SK-N-SH (cell line): ENCODE measurements at regions not wholly inside any gene's neighbourhood (a gene's known extent, or its start where the extent isn't known, plus 50 kb on each side); places are given as distances from the start of the nearest gene placed in this dataset.

Source experiments
- CTCF ChIA-PET: fragments of 300-600, 350-600 bp; formaldehyde crosslinking; extraction: SDS; loops from one replicate; lab custom pipeline; 2021; lab: Yijun Ruan, JAX
- POLR2A ChIA-PET: fragments of 350-600 bp; sonication (Branson Sonifier 250); formaldehyde crosslinking; extraction: SDS; loops from one replicate; lab custom pipeline; 2020; ENCODE audit warnings: antibody characterized with exemption, inconsistent platforms; lab: Yijun Ruan, JAX
- DNase-seq: peaks from one replicate; pipeline ENCODE4 v3.0.0; 2012
- H2AFZ ChIP-seq: fragments of 200-600 bp; sonication (generic); 2 replicates; pipeline ENCODE4 v1.8.1; 2016; ENCODE audit warnings: antibody characterized with exemption, mild to moderate bottlenecking, low read depth
- H3F3A ChIP-seq: fragments of 200-600 bp; sonication (generic); replicated peaks from 2 replicates; pipeline ENCODE3; 2016; ENCODE audit warnings: antibody characterized with exemption, mild to moderate bottlenecking; ENCODE audit not compliant: insufficient read depth
- H3K27ac ChIP-seq, 2 experiments: fragments of 200-500 bp in 1 of 2; fragments of 200-600 bp in 1 of 2; sonication (Bioruptor generic) in 1 of 2; sonication (generic), shearing (Covaris generic) in 1 of 2; 2 replicates each; pipeline versions ENCODE4 v1.5.1 to v1.6.1; 2014 to 2016; ENCODE audit warnings: low read depth in 2 of 2, inconsistent platforms in 1 of 2, low read length in 1 of 2, mild to moderate bottlenecking in 1 of 2, mixed read lengths in 1 of 2
- H3K27me3 ChIP-seq: fragments of 200-600 bp; sonication (generic), shearing (Covaris generic); 2 replicates; pipeline ENCODE4 v1.6.1; 2016; ENCODE audit warnings: mixed run types; ENCODE audit not compliant: insufficient read depth
- H3K36me3 ChIP-seq, 2 experiments: fragments of 200-500 bp in 1 of 2; fragments of 200-600 bp in 1 of 2; sonication (Bioruptor generic) in 1 of 2; sonication (generic) in 1 of 2; replicated peaks in 1 of 2; 2 replicates each; pipeline versions ENCODE3 to v1.5.1; 2014 to 2016; ENCODE audit warnings: low read length in 1 of 2, mild to moderate bottlenecking in 1 of 2; ENCODE audit not compliant: insufficient read depth in 2 of 2, control insufficient read depth in 1 of 2
- H3K4me1 ChIP-seq, 2 experiments: fragments of 200-500 bp in 1 of 2; fragments of 200-600 bp in 1 of 2; sonication (Bioruptor generic) in 1 of 2; sonication (generic), shearing (Covaris generic) in 1 of 2; 2 replicates each; pipeline versions ENCODE4 v1.5.1 to v1.6.1; 2014 to 2016; ENCODE audit warnings: low read depth in 1 of 2, low read length in 1 of 2, mixed run types in 1 of 2; ENCODE audit not compliant: insufficient read depth in 2 of 2, control insufficient read depth in 1 of 2
- H3K4me2 ChIP-seq: fragments of 200-600 bp; sonication (generic), shearing (Covaris generic); 2 replicates; pipeline ENCODE4 v1.6.1; 2017; ENCODE audit warnings: mixed run types
- H3K4me3 ChIP-seq, 2 experiments: fragments of 200-500 bp in 1 of 2; fragments of 200-600 bp in 1 of 2; sonication (Bioruptor generic) in 1 of 2; sonication (generic), shearing (Covaris generic) in 1 of 2; 2 replicates each; pipeline versions ENCODE4 v1.5.1 to v1.8.1; 2014 to 2016; ENCODE audit warnings: low read depth in 2 of 2, inconsistent platforms in 1 of 2, low read length in 1 of 2, mild to moderate bottlenecking in 1 of 2, mixed read lengths in 1 of 2, moderate library complexity in 1 of 2
- H3K79me2 ChIP-seq: fragments of 200-600 bp; sonication (generic); 2 replicates; pipeline ENCODE4 v1.8.1; 2017; ENCODE audit warnings: mild to moderate bottlenecking; ENCODE audit not compliant: insufficient read depth
- H3K9ac ChIP-seq: fragments of 200-600 bp; sonication (generic); 2 replicates; pipeline ENCODE4 v1.6.1; 2017; ENCODE audit warnings: mixed run types
- H3K9me2 ChIP-seq: fragments of 200-600 bp; sonication (generic); 2 replicates; pipeline ENCODE4 v1.6.1; 2017; ENCODE audit warnings: mixed run types
- H3K9me3 ChIP-seq: fragments of 200-600 bp; sonication (generic); 2 replicates; pipeline ENCODE4 v1.6.1; 2017; ENCODE audit warnings: mixed run types, mild to moderate bottlenecking, moderate library complexity
- H4K20me1 ChIP-seq: fragments of 200-600 bp; sonication (generic); 2 replicates; pipeline ENCODE4 v1.6.1; 2017; ENCODE audit warnings: mild to moderate bottlenecking, mixed run types; ENCODE audit not compliant: insufficient read depth
- CHD2 ChIP-seq: fragments of 150-350 bp; IDR thresholded peaks from 2 replicates; pipeline ENCODE4 v1.6.1; 2018; ENCODE audit warnings: low read length; ENCODE audit not compliant: partially characterized antibody
- ELF1 ChIP-seq: IDR thresholded peaks from 2 replicates; pipeline ENCODE4 v1.4.0; 2012
- EP300 ChIP-seq, 2 experiments: IDR thresholded peaks; 2 replicates each; pipeline versions ENCODE4 v1.4.0 to v1.6.1; 2012; ENCODE audit warnings: borderline replicate concordance in 1 of 2, low read depth in 1 of 2, low read length in 1 of 2
- FOSL2 ChIP-seq: IDR thresholded peaks from 2 replicates; pipeline ENCODE4 v1.4.0; 2012; ENCODE audit warnings: low read depth, mild to moderate bottlenecking, moderate library complexity, borderline replicate concordance
- FOXM1 ChIP-seq: IDR thresholded peaks from 2 replicates; pipeline ENCODE4 v1.4.0; 2012; ENCODE audit warnings: low read depth, mild to moderate bottlenecking
- IRF3 ChIP-seq: fragments of 150-350 bp; IDR thresholded peaks from 2 replicates; pipeline ENCODE4 v1.6.1; 2016; ENCODE audit warnings: mild to moderate bottlenecking, low read depth, low read length
- MAX ChIP-seq: IDR thresholded peaks from 2 replicates; pipeline ENCODE4 v1.4.0; 2012; ENCODE audit warnings: low read depth
- MEF2A ChIP-seq: IDR thresholded peaks from 2 replicates; pipeline ENCODE4 v1.4.0; 2012; ENCODE audit warnings: low read depth, borderline replicate concordance
- MXI1 ChIP-seq: IDR thresholded peaks from 2 replicates; pipeline ENCODE4 v1.6.1; 2012; ENCODE audit warnings: mild to moderate bottlenecking, low read depth, low read length, improper control_type of control experiment
- NFIC ChIP-seq: IDR thresholded peaks from 2 replicates; pipeline ENCODE4 v1.4.0; 2012; ENCODE audit warnings: borderline replicate concordance
- NRF1 ChIP-seq: IDR thresholded peaks from 2 replicates; pipeline ENCODE4 v1.6.1; 2012; ENCODE audit warnings: low read depth, mild to moderate bottlenecking, low read length
- POLR2AphosphoS5 ChIP-seq: IDR thresholded peaks from 2 replicates; pipeline ENCODE4 v1.6.1; 2012; ENCODE audit warnings: low read depth, low read length
- RAD21 ChIP-seq: IDR thresholded peaks from 2 replicates; pipeline ENCODE4 v1.6.1; 2012; ENCODE audit warnings: mild to moderate bottlenecking, low read length
- RCOR1 ChIP-seq: fragments of 150-350 bp; IDR thresholded peaks from 2 replicates; pipeline ENCODE4 v1.6.1; 2017; ENCODE audit warnings: antibody characterized with exemption, low read length
- RFX5 ChIP-seq: IDR thresholded peaks from 2 replicates; pipeline ENCODE4 v1.6.1; 2012; ENCODE audit warnings: mild to moderate bottlenecking, improper control_type of control experiment, low read length
- SIN3A ChIP-seq: IDR thresholded peaks from 2 replicates; pipeline ENCODE4 v1.6.1; 2012; ENCODE audit warnings: low read depth, mild to moderate bottlenecking, low read length, moderate library complexity, borderline replicate concordance
- SMC3 ChIP-seq: IDR thresholded peaks from 2 replicates; pipeline ENCODE4 v1.6.1; 2012; ENCODE audit warnings: low read depth, low read length, improper control_type of control experiment
- TAF1 ChIP-seq: IDR thresholded peaks from 2 replicates; pipeline ENCODE4 v1.6.1; 2012; ENCODE audit warnings: low read depth, mild to moderate bottlenecking, low read length, moderate library complexity, borderline replicate concordance
- TCF12 ChIP-seq: IDR thresholded peaks from 2 replicates; pipeline ENCODE4 v1.4.0; 2012
- TEAD4 ChIP-seq: IDR thresholded peaks from 2 replicates; pipeline ENCODE4 v1.4.0; 2012; ENCODE audit warnings: mild to moderate bottlenecking, borderline replicate concordance; ENCODE audit not compliant: insufficient read depth
- YY1 ChIP-seq: IDR thresholded peaks from 2 replicates; pipeline ENCODE4 v1.4.0; 2012; ENCODE audit warnings: low read depth, mild to moderate bottlenecking
- WGBS: methylation state at CpG from one replicate; pipeline ENCODE4 v1.1.6; 2017; ENCODE audit warnings: low lambda C conversion rate; 5-methylcytosine and 5-hydroxymethylcytosine counted together

- Histone ChIP-seq H3K4me2 (no peak overlapping the region), H3K4me1 (peaks cover 0 to 9% of the 10 kb centered on the region in 2 experiments; a peak in 1 of 4 replicates), H3K9ac (no peak overlapping the region), H3F3A (no peaks in the 10 kb centered on the region), H3K36me3 (no peaks in the 10 kb centered on the region), H3K9me2 (no peaks in the 10 kb centered on the region), H2AFZ (no peak overlapping the region), H3K79me2 (no peaks in the 10 kb centered on the region), H4K20me1 (no peaks in the 10 kb centered on the region), H3K27me3 (no peaks in the 10 kb centered on the region), H3K27ac (no peak overlapping the region), H3K4me3 (no peak overlapping the region), H3K9me3 (no peaks in the 10 kb centered on the region)
- WGBS: 36% methylated on average over 5 of the region's 6 CpGs
- ChIA-PET CTCF (interaction anchor here (2.2 kb wide), 1 partner anchor 188 kb away, joined by 10 read pairs; no protein-coding TSS in a partner anchor), POLR2A (no interaction called here)
- DNase-seq: no peak
- TF ChIP-seq FOSL2 (no peak), RAD21 (no peak), TAF1 (no peak), MXI1 (no peak), YY1 (no peak), NFIC (no peak)
Measured at GRCh38 chr2:126784045-126784444, 114.6 kb upstream of the TEX51 start.

GRCh38 chr2:126784621-126785020 is 114.1 kb upstream of the TEX51 start:
- Histone ChIP-seq H3K36me3 (no peaks in the 10 kb centered on the region), H3K9me3 (no peaks in the 10 kb centered on the region), H3K27me3 (no peaks in the 10 kb centered on the region), H3F3A (no peaks in the 10 kb centered on the region), H3K9ac (no peak overlapping the region), H3K79me2 (no peaks in the 10 kb centered on the region), H3K9me2 (no peaks in the 10 kb centered on the region), H3K27ac (no peak overlapping the region), H3K4me2 (no peak overlapping the region), H2AFZ (no peak overlapping the region), H3K4me3 (no peak overlapping the region), H3K4me1 (peaks cover 0 to 6% of the 10 kb centered on the region in 2 experiments; a peak in 1 of 4 replicates), H4K20me1 (no peaks in the 10 kb centered on the region)
- POLR2A ChIA-PET: no interaction called here
- CTCF ChIA-PET: interaction anchor here (2.2 kb wide), 1 partner anchor 187 kb away, joined by 10 read pairs; no protein-coding TSS in a partner anchor
- no peak for DNase-seq
- 24% methylated on average over 2 of the region's 2 CpGs for WGBS
- TF ChIP-seq IRF3: no peak
- no peak for TF ChIP-seq EP300 (IDR thresholded peaks at IDR 0.05; ENCODE audit: borderline replicate concordance in 1 of 2, low read depth in 1 of 2, low read length in 1 of 2)
- TF ChIP-seq, all 33 proteins: peak for 0

GRCh38 chr2:126785236-126785635 is 113.5 kb upstream of the TEX51 start:
- Histone ChIP-seq H3K9ac (no peak overlapping the region), H3K9me3 (no peaks in the 10 kb centered on the region), H2AFZ (no peak overlapping the region), H4K20me1 (no peaks in the 10 kb centered on the region), H3K27me3 (no peaks in the 10 kb centered on the region), H3K4me3 (no peak overlapping the region), H3K4me1 (peaks cover 0 to 6% of the 10 kb centered on the region in 2 experiments; a peak in 1 of 4 replicates), H3K27ac (no peak overlapping the region), H3K9me2 (no peaks in the 10 kb centered on the region), H3K4me2 (no peak overlapping the region), H3K36me3 (no peaks in the 10 kb centered on the region), H3K79me2 (no peaks in the 10 kb centered on the region), H3F3A (no peaks in the 10 kb centered on the region)
- 26% methylated on average over 3 of the region's 3 CpGs for WGBS
- CTCF ChIA-PET: interaction anchor here (2.2 kb wide), 1 partner anchor 186 kb away, joined by 10 read pairs; no protein-coding TSS in a partner anchor
- POLR2A ChIA-PET: no interaction called here
- DNase-seq: no peak
- no peak for TF ChIP-seq ELF1
- no peak for TF ChIP-seq RFX5
- TF ChIP-seq SIN3A: no peak
- TF ChIP-seq NRF1: no peak
- no peak for TF ChIP-seq MXI1
- TF ChIP-seq SMC3: no peak
- no peak for TF ChIP-seq NFIC
- no peak for TF ChIP-seq MAX
- no peak for TF ChIP-seq FOXM1
- no peak for TF ChIP-seq RCOR1
- TF ChIP-seq TCF12: no peak
- TF ChIP-seq TEAD4: no peak
- TF ChIP-seq POLR2AphosphoS5: no peak
- TF ChIP-seq CHD2: no peak
- TF ChIP-seq MEF2A: no peak
- TF ChIP-seq TAF1: no peak
